ENCODE measurements at regions not wholly inside any gene's neighbourhood (a gene's known extent, or its start where the extent isn't known, plus 50 kb on each side); places are given as distances from the start of the nearest gene placed in this dataset.

DNA sequence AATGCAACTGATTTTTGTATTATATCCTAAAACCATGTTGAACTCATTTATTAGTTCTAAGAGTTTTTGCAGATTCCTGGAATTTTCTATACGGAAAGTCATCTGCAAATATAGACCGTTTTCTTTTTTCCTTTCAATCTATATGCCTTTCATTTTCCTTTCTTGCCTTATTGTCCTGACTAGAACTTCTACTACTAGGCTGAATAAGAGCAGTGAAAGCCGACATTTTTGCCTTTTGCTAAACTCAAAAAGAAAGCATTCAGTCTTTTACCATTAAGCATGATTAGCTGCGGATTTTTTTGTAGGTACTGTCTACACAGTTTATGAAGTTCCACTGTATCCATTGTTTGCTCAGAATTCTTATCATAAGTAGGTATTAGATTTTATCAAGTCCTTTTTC is 328.4 kb downstream of the TEX29 start:
- intact Hi-C loops (cut with DNase I; ENCODE audit: low total_unique reads): no loop called here
- no peak for DNase-seq
- no peak for TF ChIP-seq POLR2A (IDR thresholded peaks at IDR 0.05)
- Histone ChIP-seq H3K36me3 (ENCODE audit: low read depth, missing control alignments) (no peaks in the 10 kb centered on the region), H3K27ac (no peak overlapping the region), H3K4me1 (no peaks in the 10 kb centered on the region), H3K9me3 (no peaks in the 10 kb centered on the region), H3K4me3 (no peak overlapping the region), H3K27me3 (no peaks in the 10 kb centered on the region)
- 93 to 95% methylated on average over 4 of the region's 4 CpGs for WGBS, 2 donors

DNA sequence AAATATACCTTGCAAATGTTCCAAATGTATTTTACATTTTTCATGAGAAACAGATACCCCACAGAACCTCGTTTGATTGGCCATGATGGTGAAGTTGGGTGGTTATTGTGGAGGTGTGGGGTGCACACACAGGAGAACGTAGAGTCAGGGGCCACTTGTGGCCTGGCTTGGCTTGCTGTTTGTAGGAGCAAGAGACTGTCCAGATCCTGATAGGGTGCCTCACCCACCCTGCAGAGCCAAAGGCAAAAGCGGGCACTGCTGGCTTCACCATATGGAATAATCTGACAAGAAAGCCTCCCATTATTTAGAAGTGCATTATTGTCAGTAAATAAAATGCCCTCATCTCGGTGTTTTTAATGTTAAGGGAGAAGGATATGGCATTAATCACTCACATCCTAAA is 330.2 kb downstream of the TEX29 start:
- H3K27me3 ChIP-seq: no peaks in the 10 kb centered on the region
- no peaks in the 10 kb centered on the region for H3K4me1 ChIP-seq
- WGBS, 2 donors: 77 to 81% methylated on average over 4 of the region's 4 CpGs
- H3K36me3 ChIP-seq (ENCODE audit: low read depth, missing control alignments): no peaks in the 10 kb centered on the region
- TF ChIP-seq POLR2A (IDR thresholded peaks at IDR 0.05): no peak
- TF ChIP-seq, protein P1, sequence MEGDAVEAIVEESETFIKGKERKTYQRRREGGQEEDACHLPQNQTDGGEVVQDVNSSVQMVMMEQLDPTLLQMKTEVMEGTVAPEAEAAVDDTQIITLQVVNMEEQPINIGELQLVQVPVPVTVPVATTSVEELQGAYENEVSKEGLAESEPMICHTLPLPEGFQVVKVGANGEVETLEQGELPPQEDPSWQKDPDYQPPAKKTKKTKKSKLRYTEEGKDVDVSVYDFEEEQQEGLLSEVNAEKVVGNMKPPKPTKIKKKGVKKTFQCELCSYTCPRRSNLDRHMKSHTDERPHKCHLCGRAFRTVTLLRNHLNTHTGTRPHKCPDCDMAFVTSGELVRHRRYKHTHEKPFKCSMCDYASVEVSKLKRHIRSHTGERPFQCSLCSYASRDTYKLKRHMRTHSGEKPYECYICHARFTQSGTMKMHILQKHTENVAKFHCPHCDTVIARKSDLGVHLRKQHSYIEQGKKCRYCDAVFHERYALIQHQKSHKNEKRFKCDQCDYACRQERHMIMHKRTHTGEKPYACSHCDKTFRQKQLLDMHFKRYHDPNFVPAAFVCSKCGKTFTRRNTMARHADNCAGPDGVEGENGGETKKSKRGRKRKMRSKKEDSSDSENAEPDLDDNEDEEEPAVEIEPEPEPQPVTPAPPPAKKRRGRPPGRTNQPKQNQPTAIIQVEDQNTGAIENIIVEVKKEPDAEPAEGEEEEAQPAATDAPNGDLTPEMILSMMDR (IDR thresholded peaks at IDR 0.05): no peak
- H3K4me3 ChIP-seq: no peak overlapping the region
- no peak overlapping the region for H3K27ac ChIP-seq
- no peak for DNase-seq
- no peaks in the 10 kb centered on the region for H3K9me3 ChIP-seq
- intact Hi-C loops (cut with DNase I; ENCODE audit: low total_unique reads): no loop called here

DNA sequence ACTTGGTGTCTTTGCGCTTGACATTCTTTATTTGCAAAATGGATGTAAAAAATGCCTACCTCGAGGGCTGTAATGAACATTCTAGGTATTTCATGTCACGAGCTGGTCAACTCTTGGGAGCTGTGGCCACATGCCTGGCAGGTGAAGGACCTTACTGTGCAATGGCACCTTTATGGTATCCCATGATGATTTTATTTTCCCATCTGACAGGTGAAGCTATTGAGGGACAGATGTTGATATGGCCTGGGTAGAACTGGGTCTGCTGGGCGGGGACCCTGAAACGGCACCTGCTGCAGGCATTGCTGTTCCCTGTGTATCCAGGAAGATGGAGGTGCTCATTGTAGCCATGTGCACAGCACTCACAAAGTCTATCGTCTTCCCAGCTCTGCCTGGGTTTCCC is 332.2 kb downstream of the TEX29 start:
- H3K9me3 ChIP-seq: no peaks in the 10 kb centered on the region
- intact Hi-C loops (cut with DNase I; ENCODE audit: low total_unique reads): no loop called here
- TF ChIP-seq, protein P1 (IDR thresholded peaks at IDR 0.05): no peak
- TF ChIP-seq POLR2A (IDR thresholded peaks at IDR 0.05): no peak
- 78 to 87% methylated on average over 6 of the region's 6 CpGs for WGBS, 2 donors
- H3K27ac ChIP-seq: no peak overlapping the region
- H3K27me3 ChIP-seq: no peaks in the 10 kb centered on the region
- DNase-seq: no peak
- no peaks in the 10 kb centered on the region for H3K4me1 ChIP-seq
- no peaks in the 10 kb centered on the region for H3K36me3 ChIP-seq (ENCODE audit: low read depth, missing control alignments)
- H3K4me3 ChIP-seq: no peak overlapping the region

DNA sequence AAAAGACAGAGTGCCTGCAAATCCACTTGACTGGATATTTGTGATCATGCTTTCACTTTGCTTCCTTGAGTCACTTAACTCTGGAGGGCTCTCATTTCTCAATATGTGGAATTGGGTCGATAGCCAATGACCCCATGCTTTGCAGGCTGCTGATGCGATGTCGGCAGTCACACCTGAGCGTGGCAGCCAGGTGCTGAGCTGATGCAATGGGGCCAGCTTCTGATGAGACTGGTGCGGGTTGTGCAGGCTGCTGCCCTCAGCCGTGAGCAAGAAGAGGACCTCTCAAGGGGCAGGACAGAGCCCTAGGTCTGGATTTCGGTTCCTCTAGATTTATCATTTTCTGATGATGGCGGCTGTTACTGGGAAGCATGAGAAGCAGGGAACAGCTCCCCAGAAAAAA is 334.1 kb downstream of the TEX29 start:
- no peaks in the 10 kb centered on the region for H3K4me1 ChIP-seq
- WGBS, 2 donors: 95% methylated on average over 8 of the region's 8 CpGs
- H3K27ac ChIP-seq: no peak overlapping the region
- no peak overlapping the region for H3K4me3 ChIP-seq
- no peaks in the 10 kb centered on the region for H3K27me3 ChIP-seq
- no peak for DNase-seq
- no peaks in the 10 kb centered on the region for H3K9me3 ChIP-seq
- no peaks in the 10 kb centered on the region for H3K36me3 ChIP-seq (ENCODE audit: low read depth, missing control alignments)
- TF ChIP-seq, protein P1 (IDR thresholded peaks at IDR 0.05): no peak
- TF ChIP-seq POLR2A (IDR thresholded peaks at IDR 0.05): no peak
- intact Hi-C loops (cut with DNase I; ENCODE audit: low total_unique reads): no loop called here

DNA sequence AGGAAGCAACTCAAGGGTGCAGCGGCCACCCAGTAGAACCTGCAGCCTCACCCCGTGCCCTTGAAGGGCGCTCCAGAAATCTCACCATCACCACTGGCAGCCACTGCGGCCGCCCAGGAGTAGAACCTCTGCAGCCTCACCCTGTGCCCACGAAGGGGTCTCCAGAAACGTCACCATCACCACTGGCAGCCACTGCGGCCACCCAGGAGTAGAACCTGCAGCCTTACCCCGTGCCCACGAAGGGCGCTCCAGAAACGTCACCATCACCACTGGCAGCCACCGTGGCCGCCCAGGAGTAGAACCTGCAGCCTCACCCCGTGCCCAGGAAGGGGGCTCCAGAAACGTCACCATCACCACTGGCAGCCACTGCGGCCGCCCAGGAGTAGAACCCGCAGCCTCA is 336.0 kb downstream of the TEX29 start:
- TF ChIP-seq, protein P1 (IDR thresholded peaks at IDR 0.05): no peak
- no peak for TF ChIP-seq POLR2A (IDR thresholded peaks at IDR 0.05)
- no peak for DNase-seq
- intact Hi-C loops (cut with DNase I; ENCODE audit: low total_unique reads): no loop called here
- no peaks in the 10 kb centered on the region for H3K4me1 ChIP-seq
- no peak overlapping the region for H3K4me3 ChIP-seq
- H3K9me3 ChIP-seq: no peaks in the 10 kb centered on the region
- no peaks in the 10 kb centered on the region for H3K27me3 ChIP-seq
- H3K36me3 ChIP-seq (ENCODE audit: low read depth, missing control alignments): no peaks in the 10 kb centered on the region
- WGBS, 2 donors: 75 to 82% methylated on average over 4 to 19 of the region's 19 CpGs
- H3K27ac ChIP-seq: no peak overlapping the region

Measured in testis (tissue), 2 donors.